GM12878 (cell line): ENCODE measurements at regions not wholly inside any gene's neighbourhood (a gene's known extent, or its start where the extent isn't known, plus 50 kb on each side); places are given as distances from the start of the nearest gene placed in this dataset.

Experiments
- CEBPB ChIP-seq, 2 experiments: fragments of 150-350 bp in 1 of 2; IDR thresholded peaks; 2 replicates each; pipeline ENCODE4 v1.6.1; 2012 to 2014; ENCODE audit warnings: low read depth in 2 of 2, low read length in 2 of 2, borderline replicate concordance in 1 of 2, inconsistent platforms in 1 of 2
- CREM ChIP-seq: IDR thresholded peaks from 2 replicates; pipeline ENCODE4 v1.6.1; 2014; ENCODE audit warnings: antibody characterized with exemption, low read depth
- EP300 ChIP-seq, 2 experiments: fragments of 150-350 bp in 1 of 2; IDR thresholded peaks; 2 replicates each; pipeline ENCODE4 v1.6.1; 2011 to 2012; ENCODE audit warnings: low read depth in 2 of 2, low read length in 2 of 2, borderline replicate concordance in 1 of 2, improper control_type of control experiment in 1 of 2, inconsistent platforms in 1 of 2; ENCODE audit not compliant: control insufficient read depth in 1 of 2
- SP1 ChIP-seq: IDR thresholded peaks from one replicate; pipeline ENCODE4 v1.6.1; 2011; ENCODE audit warnings: low read depth, low read length
- SREBF2 ChIP-seq: IDR thresholded peaks from 2 replicates; pipeline ENCODE4 v1.6.1; 2012; ENCODE audit warnings: mild to moderate bottlenecking, low read length
- TAF1 ChIP-seq: IDR thresholded peaks from 2 replicates; pipeline ENCODE4 v1.6.1; 2011; ENCODE audit warnings: mild to moderate bottlenecking, low read depth, low read length, borderline replicate concordance
- ZZZ3 ChIP-seq: IDR thresholded peaks from 2 replicates; pipeline ENCODE4 v1.6.1; 2011; ENCODE audit warnings: low read depth; ENCODE audit not compliant: control insufficient read depth, insufficient read length
- TF ChIP-seq, protein P1 (sequence below), 3 experiments: IDR thresholded peaks in 2 of 3; conservative IDR thresholded peaks in 1 of 3; 2 replicates each; pipeline ENCODE4 v1.5.1; 2011; ENCODE audit warnings: low read depth in 3 of 3, low read length in 3 of 3, mild to moderate bottlenecking in 3 of 3, control low read depth in 2 of 3, moderate library complexity in 2 of 3, inconsistent platforms in 1 of 3, mixed read lengths in 1 of 3; ENCODE audit not compliant: control insufficient read depth in 2 of 3, insufficient read depth in 1 of 3; ENCODE audit errors: extremely low read depth in 1 of 3

DNA sequence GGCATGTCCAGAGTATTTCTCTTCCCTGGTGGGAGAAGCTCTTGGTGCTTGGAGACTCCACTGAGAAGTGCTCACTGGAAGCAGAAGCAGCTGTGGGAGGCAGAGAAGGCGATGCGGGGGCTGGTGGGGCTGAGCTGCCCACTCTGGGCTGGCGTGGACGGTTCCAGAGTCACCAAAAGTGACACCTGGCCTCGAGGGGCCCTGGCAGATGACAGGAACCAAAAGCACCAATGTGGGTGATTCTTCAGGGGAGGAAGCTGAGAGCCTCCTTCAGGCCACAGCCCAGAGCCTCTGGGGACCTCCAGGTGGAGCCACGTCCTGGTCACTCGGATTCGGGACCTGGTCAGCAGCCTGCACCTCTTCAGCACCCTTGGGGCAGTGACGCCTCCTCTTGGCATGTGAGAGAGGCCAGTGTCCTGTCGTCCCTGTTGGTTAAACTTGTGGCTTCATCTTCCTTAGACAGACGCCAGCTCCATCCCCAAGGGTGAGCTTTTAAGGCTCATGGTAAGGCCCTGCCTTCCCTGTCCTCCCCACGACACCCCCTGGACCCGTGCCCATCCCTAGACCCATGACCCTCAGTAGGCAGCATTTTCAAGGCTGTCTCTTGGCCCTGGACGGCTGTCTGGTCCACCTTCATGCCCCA is 78.7 kb upstream of the IRX4 start:
- TF ChIP-seq, protein P1, sequence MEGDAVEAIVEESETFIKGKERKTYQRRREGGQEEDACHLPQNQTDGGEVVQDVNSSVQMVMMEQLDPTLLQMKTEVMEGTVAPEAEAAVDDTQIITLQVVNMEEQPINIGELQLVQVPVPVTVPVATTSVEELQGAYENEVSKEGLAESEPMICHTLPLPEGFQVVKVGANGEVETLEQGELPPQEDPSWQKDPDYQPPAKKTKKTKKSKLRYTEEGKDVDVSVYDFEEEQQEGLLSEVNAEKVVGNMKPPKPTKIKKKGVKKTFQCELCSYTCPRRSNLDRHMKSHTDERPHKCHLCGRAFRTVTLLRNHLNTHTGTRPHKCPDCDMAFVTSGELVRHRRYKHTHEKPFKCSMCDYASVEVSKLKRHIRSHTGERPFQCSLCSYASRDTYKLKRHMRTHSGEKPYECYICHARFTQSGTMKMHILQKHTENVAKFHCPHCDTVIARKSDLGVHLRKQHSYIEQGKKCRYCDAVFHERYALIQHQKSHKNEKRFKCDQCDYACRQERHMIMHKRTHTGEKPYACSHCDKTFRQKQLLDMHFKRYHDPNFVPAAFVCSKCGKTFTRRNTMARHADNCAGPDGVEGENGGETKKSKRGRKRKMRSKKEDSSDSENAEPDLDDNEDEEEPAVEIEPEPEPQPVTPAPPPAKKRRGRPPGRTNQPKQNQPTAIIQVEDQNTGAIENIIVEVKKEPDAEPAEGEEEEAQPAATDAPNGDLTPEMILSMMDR (IDR thresholded peaks at IDR 0.05 in 2 of 3, conservative IDR thresholded peaks at IDR 0.05 in 1 of 3; ENCODE audit: control insufficient read depth in 2 of 3, extremely low read depth in 1 of 3, insufficient read depth in 1 of 3, low read depth in 3 of 3, low read length in 3 of 3): no peak
- TF ChIP-seq EP300 (IDR thresholded peaks at IDR 0.05; ENCODE audit: borderline replicate concordance in 1 of 2, control insufficient read depth in 1 of 2, low read depth in 2 of 2, low read length in 2 of 2) (no peak), CEBPB (IDR thresholded peaks at IDR 0.05; ENCODE audit: borderline replicate concordance in 1 of 2, low read depth in 2 of 2, low read length in 2 of 2) (no peak), TAF1 (no peak), SREBF2 (no peak), CREM (no peak), ZZZ3 (no peak), SP1 (no peak)
